ENCODE measurements at regions not wholly inside any gene's neighbourhood (a gene's known extent, or its start where the extent isn't known, plus 50 kb on each side); places are given as distances from the start of the nearest gene placed in this dataset.

DNA sequence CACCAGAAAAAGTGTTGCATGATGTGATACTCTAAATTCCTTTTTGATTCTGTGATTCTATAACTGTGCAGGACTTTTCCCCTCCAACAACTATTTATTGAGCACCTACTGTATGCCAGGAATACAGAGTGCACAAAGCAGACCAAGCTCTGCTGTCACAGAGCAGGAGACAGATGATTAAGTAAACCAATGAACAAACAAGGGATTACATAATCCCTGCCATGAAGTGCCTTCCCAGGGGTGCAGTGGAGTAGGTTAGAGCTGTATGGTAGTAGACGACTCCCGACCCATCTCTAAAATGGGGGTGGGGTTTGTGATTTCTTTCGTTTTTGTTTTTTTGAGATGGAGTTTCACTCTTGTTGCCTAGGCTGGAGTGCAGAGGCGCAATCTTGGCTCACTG lies 213.9 kb downstream of the TBX5 start:
- no peaks in the 10 kb centered on the region for H3K36me3 ChIP-seq (ENCODE audit: control insufficient read depth, insufficient read depth, low read length)
- no peaks in the 10 kb centered on the region for H3K27me3 ChIP-seq (ENCODE audit: control insufficient read depth, insufficient read depth, low read length)
- TF ChIP-seq CTCF (IDR thresholded peaks at IDR 0.05; ENCODE audit: insufficient read depth, low read length, poor library complexity, severe bottlenecking), result no peak
- DNase-seq (ENCODE audit: low read depth), result no peak
- H3K4me3 ChIP-seq (ENCODE audit: low read depth, low read length), result no peak overlapping the region

- H3K36me3 ChIP-seq (ENCODE audit: control insufficient read depth, insufficient read depth, low read length), result no peaks in the 10 kb centered on the region
- no peak for DNase-seq (ENCODE audit: low read depth)
- H3K4me3 ChIP-seq (ENCODE audit: low read depth, low read length), result no peak overlapping the region
- TF ChIP-seq CTCF (IDR thresholded peaks at IDR 0.05; ENCODE audit: insufficient read depth, low read length, poor library complexity, severe bottlenecking), result no peak
- no peaks in the 10 kb centered on the region for H3K27me3 ChIP-seq (ENCODE audit: control insufficient read depth, insufficient read depth, low read length)
These were observed 214.4 kb downstream of the TBX5 start for GRCh38 chr12:114191581-114191980.

DNA sequence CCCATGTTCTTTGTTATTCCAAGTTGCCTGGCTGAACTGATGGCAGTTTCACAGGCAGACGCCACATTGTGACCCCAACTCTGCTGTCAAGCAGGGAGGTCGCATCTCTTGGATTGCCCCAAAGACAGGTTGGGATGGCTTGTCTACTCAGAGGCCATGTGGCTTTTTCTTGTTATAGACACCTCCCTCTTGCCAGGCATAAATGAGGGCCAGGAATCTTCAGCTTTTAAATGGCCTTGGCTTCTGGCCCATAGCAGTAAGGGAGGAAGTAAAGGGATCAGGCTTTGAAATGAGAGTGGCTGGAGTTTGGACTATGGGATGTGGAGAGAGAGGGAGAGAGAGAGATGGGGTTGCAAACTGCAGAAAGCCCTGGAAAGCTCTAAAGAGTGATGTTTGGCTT lies 215.0 kb downstream of the TBX5 start:
- no peak overlapping the region for H3K4me3 ChIP-seq (ENCODE audit: low read depth, low read length)
- TF ChIP-seq CTCF (IDR thresholded peaks at IDR 0.05; ENCODE audit: insufficient read depth, low read length, poor library complexity, severe bottlenecking), result no peak
- H3K36me3 ChIP-seq (ENCODE audit: control insufficient read depth, insufficient read depth, low read length), result no peaks in the 10 kb centered on the region
- H3K27me3 ChIP-seq (ENCODE audit: control insufficient read depth, insufficient read depth, low read length), result no peaks in the 10 kb centered on the region
- DNase-seq (ENCODE audit: low read depth), result no peak

DNA sequence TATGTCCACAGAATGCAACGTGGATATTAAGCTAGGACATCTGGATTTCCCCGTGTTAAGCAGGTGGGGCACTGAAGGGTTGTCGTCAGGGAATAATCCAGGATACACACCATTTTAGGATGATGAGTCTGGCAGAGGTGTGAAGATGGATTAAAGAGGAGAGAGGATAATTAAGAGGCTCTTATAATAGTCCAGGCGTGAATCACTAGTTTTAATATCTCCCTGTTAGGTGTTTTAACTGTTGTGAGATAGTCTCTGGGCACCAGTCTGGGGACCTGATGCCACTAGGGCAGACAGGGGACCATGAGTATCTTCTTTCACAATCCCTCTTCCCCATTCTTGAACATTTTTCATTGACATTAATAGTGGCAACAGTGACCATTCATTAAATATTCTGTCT lies 216.7 kb downstream of the TBX5 start:
- Histone ChIP-seq H3K27me3 (ENCODE audit: control insufficient read depth, insufficient read depth, low read length) (no peaks in the 10 kb centered on the region), H3K4me3 (ENCODE audit: low read depth, low read length) (no peak overlapping the region), H3K36me3 (ENCODE audit: control insufficient read depth, insufficient read depth, low read length) (no peaks in the 10 kb centered on the region)
- no peak for DNase-seq (ENCODE audit: low read depth)
- TF ChIP-seq CTCF (IDR thresholded peaks at IDR 0.05; ENCODE audit: insufficient read depth, low read length, poor library complexity, severe bottlenecking), result no peak

- H3K36me3 ChIP-seq (ENCODE audit: control insufficient read depth, insufficient read depth, low read length), result no peaks in the 10 kb centered on the region
- no peaks in the 10 kb centered on the region for H3K27me3 ChIP-seq (ENCODE audit: control insufficient read depth, insufficient read depth, low read length)
- no peak for TF ChIP-seq CTCF (IDR thresholded peaks at IDR 0.05; ENCODE audit: insufficient read depth, low read length, poor library complexity, severe bottlenecking)
- DNase-seq (ENCODE audit: low read depth), result no peak
- no peak overlapping the region for H3K4me3 ChIP-seq (ENCODE audit: low read depth, low read length)
These were observed 219.5 kb downstream of the TBX5 start for GRCh38 chr12:114186241-114187002.

DNA sequence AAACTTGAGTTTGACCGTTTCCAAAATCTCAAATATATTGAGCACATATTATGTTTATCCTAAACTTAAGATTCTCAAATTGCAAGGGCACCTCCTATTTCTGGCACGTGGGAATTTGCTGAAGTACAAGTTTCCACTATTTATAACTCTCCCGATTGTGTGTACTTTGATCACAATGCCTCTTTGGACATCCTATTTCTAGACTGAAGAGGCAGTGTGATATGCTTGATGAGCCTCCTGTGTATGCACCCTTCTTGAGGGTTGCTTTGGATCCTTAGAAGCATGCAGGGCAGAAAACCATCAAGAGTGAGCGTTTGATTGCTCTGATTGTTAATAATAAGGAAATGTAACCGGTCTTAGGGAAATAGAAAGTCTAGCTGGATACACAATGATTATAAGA lies 218.9 kb upstream of the RBM19 start:
- DNase-seq (ENCODE audit: low read depth), result no peak
- Histone ChIP-seq H3K36me3 (ENCODE audit: control insufficient read depth, insufficient read depth, low read length) (no peaks in the 10 kb centered on the region), H3K4me3 (ENCODE audit: low read depth, low read length) (no peak overlapping the region), H3K27me3 (ENCODE audit: control insufficient read depth, insufficient read depth, low read length) (no peaks in the 10 kb centered on the region)
- no peak for TF ChIP-seq CTCF (IDR thresholded peaks at IDR 0.05; ENCODE audit: insufficient read depth, low read length, poor library complexity, severe bottlenecking)

All from kidney epithelial cell (primary cell).